ENCODE measurements at regions not wholly inside any gene's neighbourhood (a gene's known extent, or its start where the extent isn't known, plus 50 kb on each side); places are given as distances from the start of the nearest gene placed in this dataset.

DNA sequence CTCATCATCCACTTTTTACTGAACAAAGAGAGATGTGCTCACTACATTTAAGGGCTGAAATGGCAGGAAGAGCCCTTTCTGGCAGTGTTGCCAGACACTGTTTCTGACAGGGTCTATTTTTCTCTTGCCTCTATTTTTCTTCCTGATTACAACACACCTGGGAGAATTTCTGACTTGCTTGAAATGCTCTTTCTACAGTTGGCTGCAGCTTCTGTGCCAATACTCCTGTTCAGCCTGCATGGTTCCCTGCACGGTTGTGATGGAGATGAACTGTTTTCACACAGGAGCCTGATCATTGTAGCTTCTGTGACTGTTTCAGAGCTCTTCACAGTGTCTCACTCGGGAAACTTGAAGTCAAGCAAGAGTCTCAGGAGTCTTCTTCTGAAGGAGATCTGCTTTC is 83.0 kb upstream of the DLG1 start:
- H3K4me1 ChIP-seq (ENCODE audit: control insufficient read depth, low read length): no peaks in the 10 kb centered on the region
- no peaks in the 10 kb centered on the region for H4K20me1 ChIP-seq (ENCODE audit: control insufficient read depth, insufficient read depth, low read depth, low read length)
- TF ChIP-seq CTCF (IDR thresholded peaks at IDR 0.05; ENCODE audit: low read depth, low read length, poor library complexity, severe bottlenecking) (no peak), EZH2phosphoT487 (IDR thresholded peaks at IDR 0.05; ENCODE audit: borderline replicate concordance, low read length) (no peak)
- H3K36me3 ChIP-seq (ENCODE audit: control insufficient read depth, low read length): no peaks in the 10 kb centered on the region
- H3K27ac ChIP-seq (ENCODE audit: low read depth, low read length): no peak overlapping the region
- no peaks in the 10 kb centered on the region for H3K79me2 ChIP-seq (ENCODE audit: control insufficient read depth, low read length)
- H3K4me2 ChIP-seq (ENCODE audit: low read length): no peak overlapping the region
- no peaks in the 10 kb centered on the region for H3F3A ChIP-seq (ENCODE audit: control insufficient read depth, insufficient read depth)
- no peaks in the 10 kb centered on the region for H3K9me2 ChIP-seq (replicated peaks; ENCODE audit: control insufficient read depth, low read length)
- no peaks in the 10 kb centered on the region for H3K9me3 ChIP-seq (ENCODE audit: control insufficient read depth, insufficient read depth, low read length)
- H3K27me3 ChIP-seq (ENCODE audit: control insufficient read depth, low read length): no peaks in the 10 kb centered on the region
- H3K4me3 ChIP-seq (ENCODE audit: low read length): no peak overlapping the region

DNA sequence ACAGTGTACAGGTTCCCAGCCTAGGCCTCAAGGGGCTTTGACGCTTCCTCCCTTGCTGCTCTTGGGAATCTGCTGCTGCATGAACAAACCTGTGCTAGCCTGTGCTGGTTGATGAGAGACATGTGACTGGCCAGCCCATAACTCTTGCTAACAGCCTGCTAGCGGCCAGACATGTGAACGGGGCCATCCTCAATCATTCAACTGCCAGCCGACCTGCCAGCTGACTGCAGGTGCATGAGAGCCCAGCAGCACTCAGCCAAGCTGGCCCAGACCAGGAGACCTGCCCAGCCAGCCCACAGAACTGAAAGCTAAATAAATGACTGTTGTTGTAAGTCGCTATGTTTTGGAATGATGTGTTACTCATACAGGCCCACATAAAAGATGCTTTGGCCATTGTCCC is 82.4 kb upstream of the DLG1 start:
- Histone ChIP-seq H3K79me2 (ENCODE audit: control insufficient read depth, low read length) (no peaks in the 10 kb centered on the region), H3F3A (ENCODE audit: control insufficient read depth, insufficient read depth) (no peaks in the 10 kb centered on the region), H3K9me3 (ENCODE audit: control insufficient read depth, insufficient read depth, low read length) (no peaks in the 10 kb centered on the region), H3K9me2 (replicated peaks; ENCODE audit: control insufficient read depth, low read length) (no peaks in the 10 kb centered on the region), H3K36me3 (ENCODE audit: control insufficient read depth, low read length) (no peaks in the 10 kb centered on the region), H3K4me3 (ENCODE audit: low read length) (no peak overlapping the region), H3K27ac (ENCODE audit: low read depth, low read length) (no peak overlapping the region), H4K20me1 (ENCODE audit: control insufficient read depth, insufficient read depth, low read depth, low read length) (no peaks in the 10 kb centered on the region), H3K4me2 (ENCODE audit: low read length) (no peak overlapping the region), H3K4me1 (ENCODE audit: control insufficient read depth, low read length) (no peaks in the 10 kb centered on the region), H3K27me3 (ENCODE audit: control insufficient read depth, low read length) (no peaks in the 10 kb centered on the region; the same call in 1 of the 2 replicates)
- no peak for TF ChIP-seq EZH2phosphoT487 (IDR thresholded peaks at IDR 0.05; ENCODE audit: borderline replicate concordance, low read length)
- no peak for TF ChIP-seq CTCF (IDR thresholded peaks at IDR 0.05; ENCODE audit: low read depth, low read length, poor library complexity, severe bottlenecking)

GRCh38 chr3:197378985-197379718 is 80.7 kb upstream of the DLG1 start:
- H3K4me1 ChIP-seq (ENCODE audit: control insufficient read depth, low read length): no peaks in the 10 kb centered on the region
- no peak overlapping the region for H3K4me3 ChIP-seq (ENCODE audit: low read length)
- H4K20me1 ChIP-seq (ENCODE audit: control insufficient read depth, insufficient read depth, low read depth, low read length): no peaks in the 10 kb centered on the region
- no peak overlapping the region for H3K4me2 ChIP-seq (ENCODE audit: low read length)
- H3K9me2 ChIP-seq (replicated peaks; ENCODE audit: control insufficient read depth, low read length): no peaks in the 10 kb centered on the region
- H3K79me2 ChIP-seq (ENCODE audit: control insufficient read depth, low read length): no peaks in the 10 kb centered on the region
- H3K27ac ChIP-seq (ENCODE audit: low read depth, low read length): no peak overlapping the region
- H3F3A ChIP-seq (ENCODE audit: control insufficient read depth, insufficient read depth): no peaks in the 10 kb centered on the region
- H3K9me3 ChIP-seq (ENCODE audit: control insufficient read depth, insufficient read depth, low read length): no peaks in the 10 kb centered on the region
- peaks cover 6% of the 10 kb centered on the region; the same call in 1 of the 2 replicates for H3K27me3 ChIP-seq (ENCODE audit: control insufficient read depth, low read length)
- no peaks in the 10 kb centered on the region for H3K36me3 ChIP-seq (ENCODE audit: control insufficient read depth, low read length)
- TF ChIP-seq CTCF (IDR thresholded peaks at IDR 0.05; ENCODE audit: low read depth, low read length, poor library complexity, severe bottlenecking): no peak
- no peak for TF ChIP-seq EZH2phosphoT487 (IDR thresholded peaks at IDR 0.05; ENCODE audit: borderline replicate concordance, low read length)
